Suppressor macrophage (primary cell): ENCODE measurements at regions not wholly inside any gene's neighbourhood (a gene's known extent, or its start where the extent isn't known, plus 50 kb on each side); places are given as distances from the start of the nearest gene placed in this dataset.

Source experiments
- DNase-seq, 4 experiments: peaks; one replicate each; pipeline ENCODE4 v3.0.0-alpha.2; 2020 to 2022

GRCh38 chr11:15705891-15706290 is 591.2 kb downstream of the INSC start:
- DNase-seq, result no peak

GRCh38 chr11:15707194-15707593 is 592.5 kb downstream of the INSC start:
- DNase-seq, result no peak

- no peak for DNase-seq
Observed at GRCh38 chr11:15707971-15708370, 593.2 kb downstream of the INSC start.

GRCh38 chr11:15710580-15711275 is 596.0 kb downstream of the INSC start:
- DNase-seq, result no peak

- no peak for DNase-seq
Observed at GRCh38 chr11:15711311-15711710, 596.6 kb downstream of the INSC start.

- DNase-seq, result no peak
Observed at GRCh38 chr11:15714641-15715399, 600.1 kb downstream of the INSC start.

GRCh38 chr11:15716550-15716949 is 601.8 kb downstream of the INSC start:
- DNase-seq, result no peak

GRCh38 chr11:15720460-15720859 is 605.7 kb downstream of the INSC start:
- no peak for DNase-seq

GRCh38 chr11:15723966-15724365 is 609.2 kb downstream of the INSC start:
- DNase-seq, result no peak

GRCh38 chr11:15724601-15725000 is 609.9 kb downstream of the INSC start:
- DNase-seq, result no peak

GRCh38 chr11:15725246-15725645 is 610.5 kb downstream of the INSC start:
- no peak for DNase-seq

GRCh38 chr11:15726221-15726746 is 611.6 kb downstream of the INSC start:
- DNase-seq, result no peak

GRCh38 chr11:15726893-15727519 is 612.3 kb downstream of the INSC start:
- DNase-seq, result no peak

- DNase-seq, result no peak
Observed at GRCh38 chr11:15727520-15727914, 612.8 kb downstream of the INSC start.

GRCh38 chr11:15728207-15728606 is 613.5 kb downstream of the INSC start:
- DNase-seq, result no peak

- no peak for DNase-seq
Observed at GRCh38 chr11:15730263-15730994, 615.7 kb downstream of the INSC start.

GRCh38 chr11:15730995-15731385 is 616.3 kb downstream of the INSC start:
- DNase-seq, result no peak

- DNase-seq, result no peak
Observed at GRCh38 chr11:15735706-15736105, 620.6 kb downstream of the SOX6 start.

GRCh38 chr11:15737320-15737719 is 619.0 kb downstream of the SOX6 start:
- DNase-seq, result no peak

GRCh38 chr11:15738931-15739330 is 617.4 kb downstream of the SOX6 start:
- DNase-seq, result no peak

- peak; percentile 10 to 72 (median 50) for DNase-seq
Observed at GRCh38 chr11:15742626-15743519, 613.5 kb downstream of the SOX6 start.

- DNase-seq, result no peak
Observed at GRCh38 chr11:15744693-15745092, 611.7 kb downstream of the SOX6 start.
